ENCODE measurements at regions not wholly inside any gene's neighbourhood (a gene's known extent, or its start where the extent isn't known, plus 50 kb on each side); places are given as distances from the start of the nearest gene placed in this dataset.

GRCh38 chrX:143435916-143436315 is 81.4 kb downstream of the SPANXN3 start:
- TF ChIP-seq ZNF580 (tag by site-specific recombination; IDR thresholded peaks at IDR 0.05) (no peak), CTCF (tag by site-specific recombination; IDR thresholded peaks at IDR 0.05) (no peak)
